HFFc6 (cell line): ENCODE measurements at regions not wholly inside any gene's neighbourhood (a gene's known extent, or its start where the extent isn't known, plus 50 kb on each side); places are given as distances from the start of the nearest gene placed in this dataset.

ENCODE experiments used
- DNase-seq: peaks from one replicate; pipeline ENCODE4 v3.0.0-alpha.2; 2018
- H3K27ac Mint-ChIP-seq: 2 replicates; pipeline ENCODE4 v1.8.0; 2020; ENCODE audit warnings: mild to moderate bottlenecking, mixed read lengths
- H3K27me3 Mint-ChIP-seq: 2 replicates; pipeline ENCODE4 v1.8.0; 2021; ENCODE audit warnings: mild to moderate bottlenecking, moderate library complexity, mixed read lengths; ENCODE audit not compliant: insufficient read depth
- H3K36me3 Mint-ChIP-seq: 2 replicates; pipeline ENCODE4 v1.8.0; 2021; ENCODE audit warnings: low read depth, mixed read lengths
- H3K4me1 Mint-ChIP-seq: 2 replicates; pipeline ENCODE4 v1.8.0; 2020; ENCODE audit warnings: low read depth, mixed read lengths
- H3K4me3 Mint-ChIP-seq: 2 replicates; pipeline ENCODE4 v1.8.0; 2020; ENCODE audit warnings: mild to moderate bottlenecking, moderate library complexity, mixed read lengths
- H3K9me3 Mint-ChIP-seq: 2 replicates; pipeline ENCODE4 v1.8.0; 2020; ENCODE audit warnings: mild to moderate bottlenecking, mixed read lengths
- TF ChIP-seq, protein P1 (sequence below): fragments of 200-600 bp; sonication (generic); IDR thresholded peaks from 2 replicates; pipeline ENCODE4 v1.5.0; 2021; ENCODE audit warnings: antibody characterized with exemption, mild to moderate bottlenecking

DNA sequence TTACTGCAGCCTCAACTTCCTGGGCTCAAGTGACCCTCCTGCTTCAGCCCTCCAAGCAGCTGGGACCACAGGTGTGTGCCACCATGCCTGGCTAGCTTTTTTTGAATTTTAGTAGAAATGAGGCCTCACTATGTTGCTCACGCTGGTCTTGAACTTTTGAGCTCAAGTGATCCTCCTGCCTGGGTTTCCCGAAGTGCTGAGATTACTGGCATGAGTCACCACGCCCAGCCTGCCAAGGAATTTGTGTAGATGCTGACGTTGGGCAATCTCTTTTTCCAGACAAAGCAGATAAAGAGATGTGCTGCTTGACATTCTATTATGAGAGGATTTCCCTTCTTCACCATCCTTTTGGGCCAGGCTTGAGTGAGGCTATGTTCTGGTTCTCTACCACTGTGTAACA, 254.5 kb upstream of the RPS6KA3 start:
- Mint-ChIP-seq H3K4me1 (peaks cover 48% of the 10 kb centered on the region), H3K27ac (no peak overlapping the region), H3K36me3 (no peaks in the 10 kb centered on the region), H3K4me3 (no peak overlapping the region), H3K9me3 (no peaks in the 10 kb centered on the region), H3K27me3 (peaks cover 4% of the 10 kb centered on the region; the same call in 1 of the 2 replicates)
- DNase-seq, result peak; percentile 44
- TF ChIP-seq, protein P1, sequence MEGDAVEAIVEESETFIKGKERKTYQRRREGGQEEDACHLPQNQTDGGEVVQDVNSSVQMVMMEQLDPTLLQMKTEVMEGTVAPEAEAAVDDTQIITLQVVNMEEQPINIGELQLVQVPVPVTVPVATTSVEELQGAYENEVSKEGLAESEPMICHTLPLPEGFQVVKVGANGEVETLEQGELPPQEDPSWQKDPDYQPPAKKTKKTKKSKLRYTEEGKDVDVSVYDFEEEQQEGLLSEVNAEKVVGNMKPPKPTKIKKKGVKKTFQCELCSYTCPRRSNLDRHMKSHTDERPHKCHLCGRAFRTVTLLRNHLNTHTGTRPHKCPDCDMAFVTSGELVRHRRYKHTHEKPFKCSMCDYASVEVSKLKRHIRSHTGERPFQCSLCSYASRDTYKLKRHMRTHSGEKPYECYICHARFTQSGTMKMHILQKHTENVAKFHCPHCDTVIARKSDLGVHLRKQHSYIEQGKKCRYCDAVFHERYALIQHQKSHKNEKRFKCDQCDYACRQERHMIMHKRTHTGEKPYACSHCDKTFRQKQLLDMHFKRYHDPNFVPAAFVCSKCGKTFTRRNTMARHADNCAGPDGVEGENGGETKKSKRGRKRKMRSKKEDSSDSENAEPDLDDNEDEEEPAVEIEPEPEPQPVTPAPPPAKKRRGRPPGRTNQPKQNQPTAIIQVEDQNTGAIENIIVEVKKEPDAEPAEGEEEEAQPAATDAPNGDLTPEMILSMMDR, result no peak

- TF ChIP-seq, protein P1, result no peak
- Mint-ChIP-seq H3K4me1 (peaks cover 62% of the 10 kb centered on the region), H3K4me3 (no peak overlapping the region), H3K27ac (no peak overlapping the region), H3K9me3 (peaks cover 3% of the 10 kb centered on the region), H3K36me3 (no peaks in the 10 kb centered on the region), H3K27me3 (peaks cover 4% of the 10 kb centered on the region; the same call in 1 of the 2 replicates)
- no peak for DNase-seq
These were observed 253.1 kb upstream of the RPS6KA3 start for GRCh38 chrX:20519826-20520225.

DNA sequence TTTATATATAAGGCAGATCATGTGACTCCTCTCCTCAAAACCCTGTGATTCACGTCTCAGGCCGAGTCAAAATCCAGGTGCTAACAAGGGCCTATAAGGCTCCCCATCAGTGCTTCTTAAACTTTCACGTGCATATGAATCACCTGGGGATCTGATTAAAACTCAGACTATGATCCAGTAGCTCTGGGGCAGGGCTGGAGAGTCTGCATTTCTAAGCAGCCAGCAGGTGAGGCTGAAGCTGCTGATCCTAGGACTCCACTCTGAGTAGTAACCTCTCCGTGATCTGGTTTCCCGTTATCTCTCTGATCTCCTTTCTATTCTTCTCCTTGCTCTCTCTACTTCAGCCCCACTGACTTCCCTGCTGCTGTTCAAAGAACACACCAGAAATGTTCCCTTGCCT, 252.4 kb upstream of the RPS6KA3 start:
- peaks cover 69% of the 10 kb centered on the region for H3K4me1 Mint-ChIP-seq
- TF ChIP-seq, protein P1, result no peak
- H3K27me3 Mint-ChIP-seq, result peaks cover 4% of the 10 kb centered on the region; the same call in 1 of the 2 replicates
- DNase-seq, result no peak
- peaks cover 6% of the 10 kb centered on the region for H3K9me3 Mint-ChIP-seq
- peaks cover 4% of the 10 kb centered on the region; the same call in 1 of the 2 replicates for H3K36me3 Mint-ChIP-seq
- H3K27ac Mint-ChIP-seq, result no peak overlapping the region
- no peak overlapping the region for H3K4me3 Mint-ChIP-seq

GRCh38 chrX:20517565-20517964, 250.9 kb upstream of the RPS6KA3 start:
- no peak for DNase-seq
- peaks cover 4% of the 10 kb centered on the region; the same call in 1 of the 2 replicates for H3K27me3 Mint-ChIP-seq
- no peak overlapping the region for H3K27ac Mint-ChIP-seq
- TF ChIP-seq, protein P1, result no peak
- no peak overlapping the region for H3K4me3 Mint-ChIP-seq
- peaks cover 81% of the 10 kb centered on the region for H3K4me1 Mint-ChIP-seq
- H3K36me3 Mint-ChIP-seq, result peaks cover 4% of the 10 kb centered on the region; the same call in 1 of the 2 replicates
- H3K9me3 Mint-ChIP-seq, result peaks cover 6% of the 10 kb centered on the region

GRCh38 chrX:20515841-20516461, 249.2 kb upstream of the RPS6KA3 start:
- peaks cover 83% of the 10 kb centered on the region for H3K4me1 Mint-ChIP-seq
- peak overlapping the region; percentile 91 for H3K27ac Mint-ChIP-seq
- H3K9me3 Mint-ChIP-seq, result peaks cover 6% of the 10 kb centered on the region
- H3K4me3 Mint-ChIP-seq, result 0 out of 2 replicates have a peak overlapping the region, but pooled peaks have one; percentile 7
- H3K36me3 Mint-ChIP-seq, result peaks cover 4% of the 10 kb centered on the region; the same call in 1 of the 2 replicates
- TF ChIP-seq, protein P1, result no peak
- DNase-seq, result peak; percentile 83
- 0 out of 2 replicates have a peak, but pooled peaks cover 4% of the 10 kb centered on the region for H3K27me3 Mint-ChIP-seq
